IMR-90 (cell line): ENCODE measurements at regions not wholly inside any gene's neighbourhood (a gene's known extent, or its start where the extent isn't known, plus 50 kb on each side); places are given as distances from the start of the nearest gene placed in this dataset.

ENCODE experiments used
- ATAC-seq: fragments of 200-7000 bp; cut with Tn5 transposase; 2 replicates; pipeline ENCODE4 v1.9.1; 2020; ENCODE audit warnings: low read depth, mild to moderate bottlenecking, moderate library complexity
- BruUV-seq: library from RNA; stranded (reverse); fragments of 400-500 nt; replicated peaks from 2 replicates; lab custom pipeline; 2021; lab: Mats Ljungman, UMichigan
- CTCF ChIA-PET: fragments of 300-600 bp; formaldehyde crosslinking; extraction: SDS; loops from one replicate; lab custom pipeline; 2021; ENCODE audit warnings: antibody characterized with exemption; lab: Yijun Ruan, JAX
- POLR2A ChIA-PET: fragments of 300-600 bp; sonication (Branson Sonifier 250); formaldehyde crosslinking; loops from one replicate; lab custom pipeline; 2022; ENCODE audit warnings: antibody characterized with exemption; ENCODE audit not compliant: unreplicated experiment; lab: Charles Lee
- DNase-seq: peaks from one replicate; pipeline ENCODE4 v3.0.0; 2013
- H2AFZ ChIP-seq: replicated peaks from 2 replicates; pipeline ENCODE3; 2013; ENCODE audit warnings: low read length, mild to moderate bottlenecking; ENCODE audit not compliant: poor library complexity
- H2AK5ac ChIP-seq: 2 replicates; pipeline ENCODE4 v1.6.1; 2013; ENCODE audit warnings: low read depth, low read length, inconsistent platforms
- H2AK9ac ChIP-seq: replicated peaks from 2 replicates; pipeline ENCODE3; 2013; ENCODE audit warnings: mild to moderate bottlenecking, low read depth, low read length, moderate library complexity; ENCODE audit not compliant: poor library complexity
- H2BK120ac ChIP-seq: 2 replicates; pipeline ENCODE4 v1.6.1; 2013; ENCODE audit warnings: low read depth, low read length, inconsistent platforms
- H2BK15ac ChIP-seq: 3 replicates; pipeline ENCODE4 v1.6.1; 2013; ENCODE audit warnings: low read depth, low read length, inconsistent platforms
- H2BK20ac ChIP-seq: 2 replicates; pipeline ENCODE4 v1.6.1; 2013; ENCODE audit warnings: low read depth, mild to moderate bottlenecking, inconsistent platforms, low read length, moderate library complexity
- H2BK5ac ChIP-seq: 2 replicates; pipeline ENCODE4 v1.6.1; 2013; ENCODE audit warnings: mild to moderate bottlenecking, low read depth, low read length, inconsistent platforms; ENCODE audit not compliant: poor library complexity, severe bottlenecking
- H3K14ac ChIP-seq: replicated peaks from 2 replicates; pipeline ENCODE4 v1.6.1; 2013; ENCODE audit warnings: low read depth, low read length, inconsistent platforms
- H3K18ac ChIP-seq: 2 replicates; pipeline ENCODE4 v1.6.1; 2013; ENCODE audit warnings: low read depth, low read length, control low read depth
- H3K23ac ChIP-seq: 2 replicates; pipeline ENCODE4 v1.6.1; 2013; ENCODE audit warnings: low read depth, low read length, inconsistent platforms
- H3K27ac ChIP-seq: 2 replicates; pipeline ENCODE4 v1.5.1; 2013; ENCODE audit warnings: mild to moderate bottlenecking, control low read depth, low read length; ENCODE audit not compliant: insufficient read depth
- H3K27me3 ChIP-seq: 2 replicates; pipeline ENCODE4 v1.6.1; 2013; ENCODE audit warnings: low read length; ENCODE audit not compliant: control insufficient read depth, insufficient read depth
- H3K36me3 ChIP-seq: 2 replicates; pipeline ENCODE4 v1.6.1; 2013; ENCODE audit warnings: low read length, mixed read lengths; ENCODE audit not compliant: control insufficient read depth, insufficient read depth
- H3K4ac ChIP-seq: 2 replicates; pipeline ENCODE4 v1.6.1; 2013; ENCODE audit warnings: low read depth, low read length, inconsistent platforms
- H3K4me1 ChIP-seq: 2 replicates; pipeline ENCODE4 v1.6.1; 2013; ENCODE audit warnings: low read length, mixed read lengths; ENCODE audit not compliant: control insufficient read depth, insufficient read depth
- H3K4me2 ChIP-seq: 2 replicates; pipeline ENCODE4 v1.6.1; 2013; ENCODE audit warnings: low read depth, mild to moderate bottlenecking, control low read depth, low read length, moderate library complexity
- H3K4me3 ChIP-seq: 2 replicates; pipeline ENCODE4 v1.5.1; 2013; ENCODE audit warnings: low read depth, mild to moderate bottlenecking, control low read depth, low read length, moderate library complexity; ENCODE audit not compliant: insufficient read depth
- H3K56ac ChIP-seq: 2 replicates; pipeline ENCODE4 v1.6.1; 2013; ENCODE audit warnings: low read length, inconsistent platforms; ENCODE audit not compliant: insufficient read depth; ENCODE audit errors: extremely low read depth
- H3K79me1 ChIP-seq, 2 experiments: 2 replicates each; pipeline ENCODE4 v1.6.1; 2013; ENCODE audit warnings: low read length in 2 of 2, inconsistent platforms in 1 of 2, low read depth in 1 of 2
- H3K9ac ChIP-seq: 2 replicates; pipeline ENCODE4 v1.6.1; 2013; ENCODE audit warnings: low read depth, low read length, control low read depth
- H3K9me1 ChIP-seq: 2 replicates; pipeline ENCODE4 v1.6.1; 2013; ENCODE audit warnings: low read length, inconsistent platforms; ENCODE audit not compliant: insufficient read depth
- H3K9me3 ChIP-seq: 2 replicates; pipeline ENCODE4 v1.6.1; 2013; ENCODE audit warnings: low read length; ENCODE audit not compliant: control insufficient read depth, insufficient read depth
- H4K20me1 ChIP-seq: 2 replicates; pipeline ENCODE4 v1.6.1; 2013; ENCODE audit warnings: low read length, inconsistent platforms; ENCODE audit not compliant: insufficient read depth
- H4K5ac ChIP-seq: 2 replicates; pipeline ENCODE4 v1.6.1; 2013; ENCODE audit warnings: mild to moderate bottlenecking, low read depth, low read length, control low read depth
- H4K8ac ChIP-seq, 2 experiments: 2 replicates each; pipeline ENCODE4 v1.6.1; 2013; ENCODE audit warnings: low read depth in 2 of 2, low read length in 2 of 2, control low read depth in 1 of 2, inconsistent platforms in 1 of 2
- H4K91ac ChIP-seq: 2 replicates; pipeline ENCODE4 v1.6.1; 2013; ENCODE audit warnings: low read depth, low read length, inconsistent platforms; ENCODE audit not compliant: insufficient read depth
- MAZ ChIP-seq: IDR thresholded peaks from 2 replicates; pipeline ENCODE4 v1.6.1; 2012; ENCODE audit warnings: low read depth, mild to moderate bottlenecking, low read length, improper control_type of control experiment, moderate library complexity, borderline replicate concordance
- WGBS, 2 experiments: methylation state at CpG; one replicate each; pipeline versions ENCODE4 v1.1.5 to v1.1.7; 2013; ENCODE audit warnings: missing lambda C conversion rate in 2 of 2; ENCODE audit not compliant: insufficient read length in 1 of 2; ENCODE audit errors: extremely low coverage in 2 of 2; 5-methylcytosine and 5-hydroxymethylcytosine counted together
- dilution Hi-C: fragments of 300-500 bp; cut with HindIII; formaldehyde crosslinking; loops from one replicate; pipeline ENCODE4 v1.14.3; 2018; ENCODE audit warnings: low sequenced_read_pairs; ENCODE audit not compliant: unreplicated experiment
- in situ Hi-C: fragments of 300-500 bp; cut with MboI; formaldehyde crosslinking; loops from 3 replicates; pipeline ENCODE4 v1.14.3; 2019; ENCODE audit warnings: low sequenced_read_pairs, inconsistent platforms, mixed read lengths
- intact Hi-C: fragments of 100-400 bp; cut with micrococcal nuclease; formaldehyde crosslinking; loops from 2 replicates; pipeline ENCODE4 v1.10.0; 2022

DNA sequence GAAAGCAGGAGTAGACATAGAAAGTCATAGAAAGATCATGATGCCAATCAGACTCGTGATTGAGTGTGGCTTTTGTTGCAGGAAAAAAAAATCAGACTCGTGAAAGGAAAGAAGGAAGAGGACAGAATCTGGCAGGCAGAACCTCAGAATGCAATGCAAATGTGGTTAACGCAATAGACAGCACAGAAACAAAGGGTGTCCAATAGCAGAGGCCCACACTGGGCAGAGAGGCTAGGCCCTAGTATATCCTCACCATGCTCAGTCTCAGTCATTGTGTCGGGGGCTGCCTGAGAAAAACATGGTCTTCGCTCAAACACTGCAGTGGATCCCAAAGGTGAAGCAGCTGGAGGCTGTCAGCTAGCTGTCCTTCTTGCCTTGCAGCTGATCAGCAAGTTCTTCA, 102.8 kb upstream of the MAOA start:
- in situ Hi-C loops, result no loop called here
- H2BK20ac ChIP-seq, result no peak overlapping the region
- intact Hi-C loops, result loop anchor here (10.0 kb wide), 2 partner anchors 198 to 382 kb away; no protein-coding TSS in a partner anchor
- dilution Hi-C loops, result no loop called here
- H3K9me1 ChIP-seq, result no peaks in the 10 kb centered on the region
- no peak overlapping the region for H4K8ac ChIP-seq
- CTCF ChIA-PET, result no interaction called here
- POLR2A ChIA-PET, result no interaction called here
- no peak for TF ChIP-seq MAZ
- no peak overlapping the region for H3K14ac ChIP-seq
- no peak overlapping the region for H3K4me3 ChIP-seq
- no peak overlapping the region for H3K4me2 ChIP-seq
- H4K91ac ChIP-seq, result no peak overlapping the region
- no peak overlapping the region for H2BK5ac ChIP-seq
- no peak overlapping the region for H2BK15ac ChIP-seq
- BruUV-seq, result no TSS peak
- H2AK9ac ChIP-seq, result no peak overlapping the region
- no peak overlapping the region for H3K4ac ChIP-seq
- H2BK120ac ChIP-seq, result no peak overlapping the region
- no peak overlapping the region for H2AK5ac ChIP-seq
- no peak overlapping the region for H2AFZ ChIP-seq
- H3K56ac ChIP-seq, result no peak overlapping the region
- H3K9me3 ChIP-seq, result no peaks in the 10 kb centered on the region
- no peak overlapping the region for H4K5ac ChIP-seq
- H4K20me1 ChIP-seq, result no peaks in the 10 kb centered on the region
- no peak overlapping the region for H3K18ac ChIP-seq
- H3K23ac ChIP-seq, result no peak overlapping the region
- no peaks in the 10 kb centered on the region for H3K79me1 ChIP-seq
- H3K36me3 ChIP-seq, result no peaks in the 10 kb centered on the region
- H3K27me3 ChIP-seq, result peaks cover 2% of the 10 kb centered on the region; the same call in 1 of the 2 replicates
- ATAC-seq (no peak), DNase-seq (no peak)
- no peaks in the 10 kb centered on the region for H3K4me1 ChIP-seq
- no peak overlapping the region for H3K9ac ChIP-seq
- WGBS, 2 experiments, result 33% methylated on average over 1 of the region's 5 CpGs; no CpG with 5 or more reads in 1 of the 2 experiments
- H3K27ac ChIP-seq, result no peak overlapping the region
